Adrenal gland (tissue), 9 donors: ENCODE measurements at regions not wholly inside any gene's neighbourhood (a gene's known extent, or its start where the extent isn't known, plus 50 kb on each side); places are given as distances from the start of the nearest gene placed in this dataset.

ENCODE experiments used
- DNase-seq, 7 donors: peaks; one replicate each; pipeline ENCODE4 v3.0.0-alpha.2; 2019 to 2020
- H3K27ac ChIP-seq, 5 donors: fragments of 200-600 bp; sonication (generic) in 4 of 5; 1 replicate in 3 of 5; 2 replicates in 2 of 5; pipeline versions ENCODE4 v1.5.1 to v1.8.0; 2016 to 2020; ENCODE audit warnings: mild to moderate bottlenecking in 1 of 5
- H3K27me3 ChIP-seq: fragments of 200-600 bp; 2 replicates; pipeline ENCODE4 v1.8.0; 2021
- H3K36me3 ChIP-seq, 2 donors: fragments of 200-600 bp; replicated peaks in 1 of 2; 1 replicate in 1 of 2; 2 replicates in 1 of 2; pipeline versions ENCODE4 v1.5.1 to v1.8.0; 2018 to 2022
- H3K4me1 ChIP-seq, 2 donors: fragments of 200-600 bp; replicated peaks in 1 of 2; 1 replicate in 1 of 2; 2 replicates in 1 of 2; pipeline versions ENCODE4 v1.5.1 to v1.8.0; 2018 to 2021
- H3K4me3 ChIP-seq, 4 donors: fragments of 200-600 bp; sonication (generic) in 3 of 4; one replicate each; pipeline ENCODE4 v1.5.1; 2016 to 2018
- H3K9me3 ChIP-seq, 3 donors: fragments of 200-600 bp; sonication (generic) in 1 of 3; replicated peaks in 1 of 3; 1 replicate in 2 of 3; 2 replicates in 1 of 3; pipeline versions ENCODE4 v1.5.1 to v1.8.0; 2016 to 2021
- POLR2A ChIP-seq, 2 donors: fragments of 450-650 bp; IDR thresholded peaks; one replicate each; pipeline ENCODE4 v1.6.1; 2017; ENCODE audit warnings: antibody characterized with exemption in 2 of 2, mild to moderate bottlenecking in 2 of 2, moderate library complexity in 1 of 2
- WGBS, 4 donors: extraction: QIAGEN DNeasy Blood & Tissue Kit in 2 of 4; methylation state at CpG; one replicate each; pipeline versions ENCODE4 v1.1.5 to v1.1.7; 2013 to 2017; 5-methylcytosine and 5-hydroxymethylcytosine counted together
- intact Hi-C, 2 donors: fragments of 100-400 bp; cut with DNase I; formaldehyde crosslinking; loops; one replicate each; pipeline versions ENCODE4 v1.14.1 to v1.15.0; 2022 to 2023
- TF ChIP-seq, protein P1 (sequence below), 6 experiments: fragments of 450-650 bp in 4 of 6; fragments of 200-600 bp in 2 of 6; sonication (generic) in 1 of 6; IDR thresholded peaks; 1 replicate in 5 of 6; 2 replicates in 1 of 6; pipeline versions ENCODE4 v1.5.1 to v1.8.0; 2016 to 2021; ENCODE audit warnings: antibody characterized with exemption in 6 of 6, mild to moderate bottlenecking in 2 of 6, moderate library complexity in 1 of 6
- donor health status: healthy with polysubstance abuse.
- donor health status: Bipolar disorder and iron deficiency.
- donor health status: DM: yes; HTN: yes; CAD: no.
- donor health status: DM: no; HTN: no; CAD: no.
- donor health status: DM: no; HTN: no; CAD: no.

DNA sequence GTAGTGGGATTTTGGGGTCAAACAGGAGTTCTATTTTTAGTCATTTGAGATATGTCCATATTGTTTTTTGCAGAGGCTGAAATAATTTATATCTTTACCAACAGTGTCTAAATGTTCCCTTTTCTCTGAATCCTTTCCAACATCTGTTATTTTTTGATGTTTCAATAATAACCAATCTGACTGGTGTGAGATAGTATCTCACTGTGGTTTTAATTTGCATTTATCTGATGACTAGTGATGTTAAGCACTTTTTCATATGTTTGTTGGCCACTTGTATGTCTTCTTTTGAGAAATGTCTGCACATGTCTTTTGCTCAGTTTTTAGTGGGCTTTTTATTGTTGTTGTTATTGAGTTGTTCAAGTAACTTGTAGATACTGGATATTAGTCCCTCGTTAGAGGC is 1325.0 kb downstream of the BRINP3 start:
- 71 to 95% (median 87%) methylated on average over 1 of the region's 1 CpG for WGBS, 4 donors
- no peaks in the 10 kb centered on the region for H3K9me3 ChIP-seq
- no peak for TF ChIP-seq POLR2A (IDR thresholded peaks at IDR 0.05)
- TF ChIP-seq, protein P1, sequence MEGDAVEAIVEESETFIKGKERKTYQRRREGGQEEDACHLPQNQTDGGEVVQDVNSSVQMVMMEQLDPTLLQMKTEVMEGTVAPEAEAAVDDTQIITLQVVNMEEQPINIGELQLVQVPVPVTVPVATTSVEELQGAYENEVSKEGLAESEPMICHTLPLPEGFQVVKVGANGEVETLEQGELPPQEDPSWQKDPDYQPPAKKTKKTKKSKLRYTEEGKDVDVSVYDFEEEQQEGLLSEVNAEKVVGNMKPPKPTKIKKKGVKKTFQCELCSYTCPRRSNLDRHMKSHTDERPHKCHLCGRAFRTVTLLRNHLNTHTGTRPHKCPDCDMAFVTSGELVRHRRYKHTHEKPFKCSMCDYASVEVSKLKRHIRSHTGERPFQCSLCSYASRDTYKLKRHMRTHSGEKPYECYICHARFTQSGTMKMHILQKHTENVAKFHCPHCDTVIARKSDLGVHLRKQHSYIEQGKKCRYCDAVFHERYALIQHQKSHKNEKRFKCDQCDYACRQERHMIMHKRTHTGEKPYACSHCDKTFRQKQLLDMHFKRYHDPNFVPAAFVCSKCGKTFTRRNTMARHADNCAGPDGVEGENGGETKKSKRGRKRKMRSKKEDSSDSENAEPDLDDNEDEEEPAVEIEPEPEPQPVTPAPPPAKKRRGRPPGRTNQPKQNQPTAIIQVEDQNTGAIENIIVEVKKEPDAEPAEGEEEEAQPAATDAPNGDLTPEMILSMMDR (IDR thresholded peaks at IDR 0.05): no peak
- intact Hi-C loops: no loop called here
- no peaks in the 10 kb centered on the region for H3K27me3 ChIP-seq
- H3K4me3 ChIP-seq: no peak overlapping the region
- H3K4me1 ChIP-seq: no peaks in the 10 kb centered on the region
- DNase-seq: no peak
- H3K36me3 ChIP-seq: no peaks in the 10 kb centered on the region
- no peak overlapping the region for H3K27ac ChIP-seq

GRCh38 chr1:189158155-189158554 is 1319.5 kb downstream of the BRINP3 start:
- no peak for DNase-seq
- H3K4me1 ChIP-seq: no peaks in the 10 kb centered on the region
- WGBS, 4 donors: 68 to 75% (median 73%) methylated on average over 6 of the region's 6 CpGs
- no peak overlapping the region for H3K4me3 ChIP-seq
- intact Hi-C loops: no loop called here
- no peak overlapping the region for H3K27ac ChIP-seq
- no peaks in the 10 kb centered on the region for H3K27me3 ChIP-seq
- TF ChIP-seq, protein P1 (IDR thresholded peaks at IDR 0.05): no peak
- TF ChIP-seq POLR2A (IDR thresholded peaks at IDR 0.05): no peak
- H3K9me3 ChIP-seq: no peaks in the 10 kb centered on the region
- no peaks in the 10 kb centered on the region for H3K36me3 ChIP-seq

DNA sequence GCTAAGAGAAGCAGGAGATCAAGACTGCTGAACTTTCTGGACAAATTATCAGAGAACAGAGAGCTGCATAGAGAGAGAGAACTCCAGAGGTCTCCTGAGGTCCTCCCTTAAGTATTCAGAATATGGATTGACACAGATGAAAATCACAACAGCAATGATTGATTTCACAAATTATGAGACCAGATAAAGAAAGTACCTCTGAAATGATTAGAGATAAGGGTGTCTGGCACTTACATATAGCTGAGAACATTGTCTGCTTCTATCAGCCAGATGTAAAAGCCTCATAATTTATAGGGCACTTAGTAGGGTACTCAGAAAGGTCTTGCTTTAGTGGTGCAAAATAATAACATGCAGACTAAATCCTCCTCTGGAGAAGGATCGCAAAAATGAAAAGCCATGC is 1301.8 kb downstream of the BRINP3 start:
- intact Hi-C loops: no loop called here
- Histone ChIP-seq H3K27ac (no peak overlapping the region), H3K4me1 (no peaks in the 10 kb centered on the region), H3K4me3 (no peak overlapping the region), H3K9me3 (no peaks in the 10 kb centered on the region), H3K36me3 (no peaks in the 10 kb centered on the region), H3K27me3 (no peaks in the 10 kb centered on the region)
- WGBS, 4 donors: 88 to 97% (median 92%) methylated on average over 1 of the region's 1 CpG
- DNase-seq: no peak
- TF ChIP-seq, protein P1 (IDR thresholded peaks at IDR 0.05): no peak
- no peak for TF ChIP-seq POLR2A (IDR thresholded peaks at IDR 0.05)

- Histone ChIP-seq H3K9me3 (no peaks in the 10 kb centered on the region), H3K36me3 (no peaks in the 10 kb centered on the region), H3K4me1 (no peaks in the 10 kb centered on the region), H3K27me3 (no peaks in the 10 kb centered on the region), H3K27ac (no peak overlapping the region), H3K4me3 (no peak overlapping the region)
- no peak for DNase-seq
- intact Hi-C loops: no loop called here
- TF ChIP-seq, protein P1 (IDR thresholded peaks at IDR 0.05): no peak
- no peak for TF ChIP-seq POLR2A (IDR thresholded peaks at IDR 0.05)
Measured at GRCh38 chr1:189180057-189180456, 1297.6 kb downstream of the BRINP3 start.
